ENCODE measurements at regions not wholly inside any gene's neighbourhood (a gene's known extent, or its start where the extent isn't known, plus 50 kb on each side); places are given as distances from the start of the nearest gene placed in this dataset.

- Histone ChIP-seq H3K9ac (ENCODE audit: low read length) (no peak overlapping the region), H3K9me3 (ENCODE audit: low read length) (no peaks in the 10 kb centered on the region), H4K20me1 (ENCODE audit: low read length) (no peaks in the 10 kb centered on the region), H3K79me2 (ENCODE audit: low read length) (no peaks in the 10 kb centered on the region), H2AFZ (ENCODE audit: low read length) (no peak overlapping the region), H3K4me3 (ENCODE audit: low read length) (no peak overlapping the region), H3K27me3 (ENCODE audit: low read length) (no peaks in the 10 kb centered on the region), H3K27ac (ENCODE audit: low read length) (no peak overlapping the region), H3K4me1 (ENCODE audit: insufficient read depth, low read length) (no peaks in the 10 kb centered on the region), H3K9me2 (replicated peaks; ENCODE audit: low read length) (no peaks in the 10 kb centered on the region), H3K4me2 (ENCODE audit: low read length) (no peak overlapping the region), H3K36me3 (ENCODE audit: low read depth, low read length) (no peaks in the 10 kb centered on the region), H3F3A (ENCODE audit: low read length, unreplicated experiment) (no peaks in the 10 kb centered on the region)
- DNase-seq, result no peak
- intact Hi-C loops (cut with micrococcal nuclease), result no loop called here
- no TSS peak for BruUV-seq (replicated peaks)
- CTCF ChIA-PET, result no interaction called here
- POLR2A ChIA-PET (ENCODE audit: unreplicated experiment), result no interaction called here
- TF ChIP-seq EZH2 (IDR thresholded peaks at IDR 0.05; ENCODE audit: low read length, unreplicated experiment), result no peak
- no peak for TF ChIP-seq EZH2phosphoT487 (IDR thresholded peaks at IDR 0.05; ENCODE audit: borderline replicate concordance, low read length)
- TF ChIP-seq CTCF (conservative IDR thresholded peaks at IDR 0.05; ENCODE audit: low read depth, low read length), result no peak
- ATAC-seq, result no peak
These were observed 189.7 kb upstream of the HDAC9 start for GRCh38 chr7:18305866-18306265.

- no peaks in the 10 kb centered on the region for H3K27me3 ChIP-seq (ENCODE audit: low read length)
- H2AFZ ChIP-seq (ENCODE audit: low read length), result no peak overlapping the region
- H3K4me1 ChIP-seq (ENCODE audit: insufficient read depth, low read length), result no peaks in the 10 kb centered on the region
- DNase-seq (no peak), ATAC-seq (no peak)
- no TSS peak for BruUV-seq (replicated peaks)
- H3K27ac ChIP-seq (ENCODE audit: low read length), result no peak overlapping the region
- no peaks in the 10 kb centered on the region for H3K9me3 ChIP-seq (ENCODE audit: low read length)
- ChIA-PET POLR2A (ENCODE audit: unreplicated experiment) (no interaction called here), CTCF (no interaction called here)
- no peaks in the 10 kb centered on the region for H3K79me2 ChIP-seq (ENCODE audit: low read length)
- H3F3A ChIP-seq (ENCODE audit: low read length, unreplicated experiment), result no peaks in the 10 kb centered on the region
- no peaks in the 10 kb centered on the region for H4K20me1 ChIP-seq (ENCODE audit: low read length)
- no peak overlapping the region for H3K9ac ChIP-seq (ENCODE audit: low read length)
- no peaks in the 10 kb centered on the region for H3K9me2 ChIP-seq (replicated peaks; ENCODE audit: low read length)
- no peak for TF ChIP-seq CTCF (conservative IDR thresholded peaks at IDR 0.05; ENCODE audit: low read depth, low read length)
- TF ChIP-seq EZH2 (IDR thresholded peaks at IDR 0.05; ENCODE audit: low read length, unreplicated experiment), result no peak
- TF ChIP-seq EZH2phosphoT487 (IDR thresholded peaks at IDR 0.05; ENCODE audit: borderline replicate concordance, low read length), result no peak
- H3K4me2 ChIP-seq (ENCODE audit: low read length), result no peak overlapping the region
- H3K36me3 ChIP-seq (ENCODE audit: low read depth, low read length), result no peaks in the 10 kb centered on the region
- intact Hi-C loops (cut with micrococcal nuclease), result no loop called here
- H3K4me3 ChIP-seq (ENCODE audit: low read length), result no peak overlapping the region
These were observed 188.9 kb upstream of the HDAC9 start for GRCh38 chr7:18306696-18307095.

- Histone ChIP-seq H3K4me2 (ENCODE audit: low read length) (no peak overlapping the region), H2AFZ (ENCODE audit: low read length) (no peak overlapping the region), H3F3A (ENCODE audit: low read length, unreplicated experiment) (no peaks in the 10 kb centered on the region), H3K9me2 (replicated peaks; ENCODE audit: low read length) (no peaks in the 10 kb centered on the region), H3K36me3 (ENCODE audit: low read depth, low read length) (no peaks in the 10 kb centered on the region), H3K4me1 (ENCODE audit: insufficient read depth, low read length) (no peaks in the 10 kb centered on the region), H3K9me3 (ENCODE audit: low read length) (no peaks in the 10 kb centered on the region), H3K27ac (ENCODE audit: low read length) (no peak overlapping the region), H3K79me2 (ENCODE audit: low read length) (no peaks in the 10 kb centered on the region), H4K20me1 (ENCODE audit: low read length) (no peaks in the 10 kb centered on the region), H3K9ac (ENCODE audit: low read length) (no peak overlapping the region), H3K27me3 (ENCODE audit: low read length) (no peaks in the 10 kb centered on the region), H3K4me3 (ENCODE audit: low read length) (no peak overlapping the region)
- POLR2A ChIA-PET (ENCODE audit: unreplicated experiment), result interaction anchor here (0.6 kb wide), 1 partner anchor 1352 kb away, joined by 4 read pairs; no protein-coding TSS in a partner anchor
- intact Hi-C loops (cut with micrococcal nuclease), result no loop called here
- TF ChIP-seq EZH2phosphoT487 (IDR thresholded peaks at IDR 0.05; ENCODE audit: borderline replicate concordance, low read length) (no peak), CTCF (conservative IDR thresholded peaks at IDR 0.05; ENCODE audit: low read depth, low read length) (no peak), EZH2 (IDR thresholded peaks at IDR 0.05; ENCODE audit: low read length, unreplicated experiment) (no peak)
- no peak for ATAC-seq
- DNase-seq, result no peak
- BruUV-seq (replicated peaks), result no TSS peak
- CTCF ChIA-PET, result no interaction called here
These were observed 186.6 kb upstream of the HDAC9 start for GRCh38 chr7:18308938-18309337.
